Nephron (organoid): ENCODE measurements at regions not wholly inside any gene's neighbourhood (a gene's known extent, or its start where the extent isn't known, plus 50 kb on each side); places are given as distances from the start of the nearest gene placed in this dataset.

Source experiments
- H3K27ac Mint-ChIP-seq, 3 experiments: 2 replicates each; pipeline ENCODE4 v1.8.0; 2020; ENCODE audit warnings: mixed read lengths in 3 of 3, mild to moderate bottlenecking in 2 of 3, moderate library complexity in 1 of 3
- H3K27me3 Mint-ChIP-seq: 2 replicates; pipeline ENCODE4 v1.8.0; 2021; ENCODE audit warnings: low read depth, mild to moderate bottlenecking, moderate library complexity, mixed read lengths
- H3K36me3 Mint-ChIP-seq: 2 replicates; pipeline ENCODE4 v1.8.0; 2020; ENCODE audit warnings: low read depth, mixed read lengths
- H3K4me1 Mint-ChIP-seq: 2 replicates; pipeline ENCODE4 v1.8.0; 2020; ENCODE audit warnings: mixed read lengths
- H3K4me3 Mint-ChIP-seq, 3 experiments: 2 replicates each; pipeline ENCODE4 v1.8.0; 2020; ENCODE audit warnings: mild to moderate bottlenecking in 3 of 3, mixed read lengths in 3 of 3, moderate library complexity in 2 of 3
- H3K9me3 Mint-ChIP-seq: 2 replicates; pipeline ENCODE4 v1.8.0; 2020; ENCODE audit warnings: mixed read lengths
- CTCF ChIP-seq, 3 experiments: fragments of 200-600 bp; sonication (generic); IDR thresholded peaks; one replicate each; pipeline ENCODE4 v1.5.0; 2021; ENCODE audit warnings: antibody characterized with exemption in 3 of 3; ENCODE audit not compliant: unreplicated experiment in 3 of 3

GRCh38 chr5:163660486-163660885 is 155.1 kb downstream of the MAT2B start:
- no peak overlapping the region for H3K4me3 Mint-ChIP-seq
- peaks cover 4% of the 10 kb centered on the region for H3K4me1 Mint-ChIP-seq
- peaks cover 4% of the 10 kb centered on the region for H3K27me3 Mint-ChIP-seq
- H3K36me3 Mint-ChIP-seq, result no peaks in the 10 kb centered on the region
- no peak overlapping the region for H3K27ac Mint-ChIP-seq
- TF ChIP-seq CTCF (IDR thresholded peaks at IDR 0.05; ENCODE audit: unreplicated experiment in 3 of 3), result no peak
- no peaks in the 10 kb centered on the region for H3K9me3 Mint-ChIP-seq

DNA sequence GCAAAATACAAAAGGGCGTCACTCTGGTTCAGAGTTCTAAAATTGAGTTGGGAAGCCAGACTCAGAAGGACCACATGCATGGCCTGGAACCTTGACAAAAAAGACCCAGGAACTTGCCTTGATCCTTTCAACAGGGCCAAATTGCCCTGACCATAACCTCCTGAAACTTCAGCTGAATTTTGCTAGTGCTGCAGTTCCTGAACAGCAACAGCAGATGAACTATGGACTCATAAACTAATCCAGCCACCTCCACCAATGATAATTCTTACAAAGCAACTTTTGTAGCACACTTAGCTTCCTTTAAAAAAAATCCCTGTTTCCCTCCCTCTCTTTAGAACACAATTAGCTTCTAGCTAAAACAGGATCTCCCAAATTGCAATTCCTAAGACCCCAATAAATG is 155.9 kb downstream of the MAT2B start:
- H3K4me3 Mint-ChIP-seq, result no peak overlapping the region
- no peaks in the 10 kb centered on the region for H3K36me3 Mint-ChIP-seq
- no peak overlapping the region for H3K27ac Mint-ChIP-seq
- H3K27me3 Mint-ChIP-seq, result peaks cover 4% of the 10 kb centered on the region
- H3K9me3 Mint-ChIP-seq, result no peaks in the 10 kb centered on the region
- peaks cover 4% of the 10 kb centered on the region for H3K4me1 Mint-ChIP-seq
- TF ChIP-seq CTCF (IDR thresholded peaks at IDR 0.05; ENCODE audit: unreplicated experiment in 3 of 3), result no peak

DNA sequence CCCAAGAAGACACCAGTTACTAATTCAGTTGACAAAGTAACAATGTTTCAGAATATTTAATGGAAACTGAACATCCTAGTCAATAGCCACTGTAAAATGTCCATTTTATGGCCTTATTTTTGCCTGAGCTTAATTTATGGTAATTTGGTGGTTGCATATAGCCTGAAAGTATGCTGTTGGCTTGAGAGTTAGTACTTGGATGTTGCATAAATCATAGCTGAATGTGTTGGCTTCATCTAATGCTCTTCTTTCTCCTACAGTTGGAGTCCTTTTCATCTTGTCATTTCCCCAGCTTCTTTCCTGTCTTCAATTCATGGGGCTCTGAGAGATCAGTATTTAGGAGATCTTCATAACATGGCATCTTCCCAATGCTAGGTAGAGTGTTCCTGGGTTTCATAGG is 164.6 kb downstream of the MAT2B start:
- no peaks in the 10 kb centered on the region for H3K9me3 Mint-ChIP-seq
- H3K27me3 Mint-ChIP-seq, result peaks cover 4% of the 10 kb centered on the region
- no peak for TF ChIP-seq CTCF (IDR thresholded peaks at IDR 0.05; ENCODE audit: unreplicated experiment in 3 of 3)
- H3K4me3 Mint-ChIP-seq, result no peak overlapping the region
- H3K27ac Mint-ChIP-seq, result no peak overlapping the region
- H3K36me3 Mint-ChIP-seq, result no peaks in the 10 kb centered on the region
- peaks cover 5% of the 10 kb centered on the region for H3K4me1 Mint-ChIP-seq

DNA sequence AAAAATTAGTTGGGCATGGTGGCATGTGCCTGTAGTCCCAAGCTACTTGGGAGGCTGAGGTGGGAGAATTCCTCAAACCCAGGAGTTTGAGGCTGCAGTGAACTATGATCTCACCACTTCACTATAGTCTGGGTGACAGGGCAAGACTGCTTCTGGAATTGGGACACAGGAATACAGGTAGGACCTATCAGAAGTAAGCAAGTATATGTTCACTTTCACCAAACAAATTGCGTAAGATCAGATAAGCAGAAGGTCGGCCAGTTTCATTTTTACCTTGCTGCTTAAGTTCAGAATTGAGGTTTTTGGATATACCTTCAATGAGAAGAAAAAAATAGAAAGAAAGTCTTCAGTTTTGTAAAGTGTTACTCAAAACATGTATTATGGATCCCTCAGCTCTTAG is 171.7 kb downstream of the MAT2B start:
- Mint-ChIP-seq H3K36me3 (no peaks in the 10 kb centered on the region), H3K9me3 (no peaks in the 10 kb centered on the region), H3K4me1 (no peaks in the 10 kb centered on the region), H3K27ac (no peak overlapping the region), H3K4me3 (no peak overlapping the region), H3K27me3 (no peaks in the 10 kb centered on the region)
- TF ChIP-seq CTCF (IDR thresholded peaks at IDR 0.05; ENCODE audit: unreplicated experiment in 3 of 3), result no peak

- Mint-ChIP-seq H3K27ac (no peak overlapping the region), H3K27me3 (peaks cover 4% of the 10 kb centered on the region), H3K9me3 (no peaks in the 10 kb centered on the region), H3K36me3 (no peaks in the 10 kb centered on the region), H3K4me3 (no peak overlapping the region), H3K4me1 (no peaks in the 10 kb centered on the region)
- TF ChIP-seq CTCF (IDR thresholded peaks at IDR 0.05; ENCODE audit: unreplicated experiment in 3 of 3), result no peak
Observed at GRCh38 chr5:163682234-163682633, 176.8 kb downstream of the MAT2B start.

GRCh38 chr5:163687414-163687813 is 182.0 kb downstream of the MAT2B start:
- no peak overlapping the region for H3K27ac Mint-ChIP-seq
- H3K4me1 Mint-ChIP-seq, result no peaks in the 10 kb centered on the region
- no peak overlapping the region for H3K4me3 Mint-ChIP-seq
- peaks cover 4% of the 10 kb centered on the region for H3K27me3 Mint-ChIP-seq
- no peak for TF ChIP-seq CTCF (IDR thresholded peaks at IDR 0.05; ENCODE audit: unreplicated experiment in 3 of 3)
- H3K9me3 Mint-ChIP-seq, result no peaks in the 10 kb centered on the region
- no peaks in the 10 kb centered on the region for H3K36me3 Mint-ChIP-seq
